ENCODE measurements at regions not wholly inside any gene's neighbourhood (a gene's known extent, or its start where the extent isn't known, plus 50 kb on each side); places are given as distances from the start of the nearest gene placed in this dataset.

DNA sequence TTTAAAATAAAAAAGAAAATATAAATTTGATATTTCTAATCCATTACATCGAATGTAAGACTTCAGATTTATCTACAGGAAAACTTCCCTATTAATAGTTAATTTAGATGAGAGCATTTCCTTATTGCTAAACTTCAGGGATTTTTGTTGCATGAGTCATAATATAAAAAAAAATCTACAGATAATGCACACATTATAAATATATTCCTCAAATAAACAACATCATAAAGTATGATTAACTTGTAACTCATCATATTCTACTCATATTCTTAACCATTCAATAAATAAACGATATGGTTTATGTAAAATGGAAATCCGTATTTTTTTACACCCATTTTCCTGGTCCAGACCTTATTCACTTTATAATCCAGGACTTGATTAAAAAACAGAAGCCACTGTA is 477.0 kb downstream of the EPHA3 start:
- ATAC-seq = no peak
- POLR2A ChIA-PET = no interaction called here
- Mint-ChIP-seq H3K27ac (no peak overlapping the region), H3K27me3 (no peaks in the 10 kb centered on the region), H3K9me3 (peaks cover 0 to 19% (median 6%) of the 10 kb centered on the region in 9 donors), H3K4me3 (no peak overlapping the region), H3K4me1 (no peaks in the 10 kb centered on the region), H3K36me3 (no peaks in the 10 kb centered on the region)
- DNase-seq = no peak

DNA sequence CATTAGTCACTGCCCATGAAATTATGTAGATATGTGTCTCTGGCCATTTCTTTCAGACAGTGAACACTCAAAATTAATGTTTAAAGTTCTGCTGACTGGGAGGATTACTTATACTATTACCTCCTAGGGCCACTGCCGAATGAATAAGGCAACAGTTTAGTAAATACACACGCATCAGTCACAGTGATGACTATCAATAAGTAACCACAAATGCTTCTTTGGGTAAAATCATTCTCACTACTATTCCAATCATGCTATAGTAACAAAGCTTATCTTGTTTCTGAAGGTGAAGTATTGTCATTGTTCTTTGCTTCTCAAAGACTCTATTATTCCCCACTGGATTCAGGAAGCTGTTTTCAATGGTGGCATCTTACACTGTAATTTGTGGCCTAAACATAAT is 478.8 kb downstream of the EPHA3 start:
- ATAC-seq = no peak
- POLR2A ChIA-PET = no interaction called here
- no peak overlapping the region for H3K4me3 Mint-ChIP-seq
- no peak overlapping the region for H3K27ac Mint-ChIP-seq
- H3K27me3 Mint-ChIP-seq = no peaks in the 10 kb centered on the region
- H3K9me3 Mint-ChIP-seq = peaks cover under 1 to 19% (median 5%) of the 10 kb centered on the region in 9 donors
- DNase-seq = no peak
- no peaks in the 10 kb centered on the region for H3K4me1 Mint-ChIP-seq
- H3K36me3 Mint-ChIP-seq = no peaks in the 10 kb centered on the region

DNA sequence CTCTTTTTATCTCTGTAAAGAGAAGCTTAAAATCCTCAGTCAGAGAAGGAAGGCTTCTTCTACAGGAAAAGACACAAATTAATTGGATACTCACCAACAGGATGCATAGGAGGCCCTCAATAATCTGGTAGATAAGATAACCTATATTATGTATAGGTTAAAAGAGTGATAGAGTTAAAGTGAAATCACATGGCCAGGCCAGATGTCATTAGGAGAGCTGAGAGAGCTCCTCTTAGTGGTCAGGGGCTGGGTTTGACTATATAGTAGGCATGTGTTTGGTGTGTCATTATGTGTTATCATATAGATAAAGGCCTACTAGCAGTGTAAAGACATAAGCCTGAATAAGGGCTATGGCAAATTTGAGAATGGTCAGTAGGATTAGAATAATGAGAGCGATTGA is 479.3 kb downstream of the EPHA3 start:
- no peak for ATAC-seq
- POLR2A ChIA-PET = no interaction called here
- H3K36me3 Mint-ChIP-seq = no peaks in the 10 kb centered on the region
- H3K27ac Mint-ChIP-seq = no peak overlapping the region
- no peaks in the 10 kb centered on the region for H3K27me3 Mint-ChIP-seq
- H3K4me1 Mint-ChIP-seq = no peaks in the 10 kb centered on the region
- H3K4me3 Mint-ChIP-seq = no peak overlapping the region
- H3K9me3 Mint-ChIP-seq = peaks cover 2 to 19% (median 5%) of the 10 kb centered on the region in 9 donors
- DNase-seq = no peak

DNA sequence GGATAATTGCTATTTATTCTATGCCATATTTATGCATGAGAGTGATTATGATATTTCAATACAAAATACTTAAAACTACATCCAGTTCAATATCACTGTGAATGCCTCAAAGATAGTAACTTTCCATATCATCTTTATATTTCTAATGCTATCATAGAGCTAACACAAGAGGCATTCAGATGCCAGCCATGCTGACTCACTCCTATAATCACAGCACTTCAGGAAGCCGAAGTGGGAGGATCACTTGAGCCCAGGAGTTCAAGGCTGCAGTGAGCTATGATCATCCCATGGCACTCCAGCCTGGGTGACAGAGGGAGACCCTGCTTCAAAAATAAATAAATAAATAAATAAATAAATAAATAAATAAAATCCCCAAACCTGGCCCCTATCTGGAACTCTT is 498.7 kb downstream of the EPHA3 start:
- Mint-ChIP-seq H3K27me3 (no peaks in the 10 kb centered on the region), H3K4me1 (no peaks in the 10 kb centered on the region), H3K36me3 (peaks cover 0 to 13% (median 0%) of the 10 kb centered on the region in 3 donors), H3K9me3 (peaks cover 4 to 37% (median 17%) of the 10 kb centered on the region in 9 donors), H3K27ac (no peak overlapping the region), H3K4me3 (no peak overlapping the region)
- POLR2A ChIA-PET = no interaction called here
- no peak for ATAC-seq
- DNase-seq = no peak

DNA sequence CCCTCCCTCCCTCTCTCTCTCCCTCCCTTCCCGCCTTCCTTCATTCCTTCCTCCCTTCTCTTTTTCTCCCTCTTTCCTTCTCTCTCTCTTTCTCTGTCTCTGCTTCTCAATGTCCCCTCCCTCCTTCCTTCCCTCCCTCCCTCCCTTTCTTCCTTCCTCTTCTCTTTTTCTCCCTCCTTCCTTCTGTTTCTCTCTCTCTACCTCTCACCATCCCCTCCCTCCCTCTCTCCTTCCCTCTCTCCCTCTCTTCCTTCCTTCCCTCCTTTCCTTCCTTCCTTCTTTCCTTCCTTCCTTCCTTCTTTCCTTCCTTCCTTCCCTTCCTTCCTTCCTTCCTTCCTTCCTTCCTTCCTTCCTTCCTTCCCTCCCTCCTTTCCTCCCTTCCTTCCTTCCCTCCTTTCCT is 504.6 kb downstream of the EPHA3 start:
- POLR2A ChIA-PET = no interaction called here
- Mint-ChIP-seq H3K36me3 (peaks cover 0 to 4% (median 0%) of the 10 kb centered on the region in 3 donors), H3K4me1 (no peaks in the 10 kb centered on the region), H3K27ac (no peak overlapping the region), H3K9me3 (peaks cover 0 to 36% (median 12%) of the 10 kb centered on the region in 9 donors), H3K4me3 (no peak overlapping the region), H3K27me3 (no peaks in the 10 kb centered on the region)
- DNase-seq = no peak
- no peak for ATAC-seq

DNA sequence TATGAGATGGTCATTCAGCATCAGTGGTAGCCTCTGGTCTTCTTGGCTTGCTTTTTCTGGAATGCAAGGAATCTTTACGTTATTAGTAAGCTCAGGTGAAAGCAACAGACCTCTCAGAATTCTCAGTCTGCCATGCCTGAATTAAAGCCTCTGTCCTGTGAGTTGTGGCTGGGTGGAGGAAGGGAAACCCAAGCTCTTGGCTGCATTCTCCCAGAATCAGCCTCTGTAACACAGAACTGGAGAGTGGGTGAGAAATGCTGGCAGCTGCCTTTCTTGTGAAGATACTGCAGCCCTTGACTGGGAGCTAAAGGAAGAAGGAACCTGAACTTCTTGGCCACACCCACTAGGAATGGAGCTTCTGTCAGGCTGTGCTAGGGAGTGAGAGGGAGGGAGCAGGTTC is 505.8 kb downstream of the EPHA3 start:
- Mint-ChIP-seq H3K27me3 (no peaks in the 10 kb centered on the region), H3K4me3 (no peak overlapping the region), H3K36me3 (peaks cover 0 to 4% (median 0%) of the 10 kb centered on the region in 3 donors), H3K9me3 (peaks cover 0 to 35% (median 12%) of the 10 kb centered on the region in 9 donors), H3K4me1 (no peaks in the 10 kb centered on the region), H3K27ac (no peak overlapping the region)
- POLR2A ChIA-PET = no interaction called here
- DNase-seq = no peak
- ATAC-seq = no peak

DNA sequence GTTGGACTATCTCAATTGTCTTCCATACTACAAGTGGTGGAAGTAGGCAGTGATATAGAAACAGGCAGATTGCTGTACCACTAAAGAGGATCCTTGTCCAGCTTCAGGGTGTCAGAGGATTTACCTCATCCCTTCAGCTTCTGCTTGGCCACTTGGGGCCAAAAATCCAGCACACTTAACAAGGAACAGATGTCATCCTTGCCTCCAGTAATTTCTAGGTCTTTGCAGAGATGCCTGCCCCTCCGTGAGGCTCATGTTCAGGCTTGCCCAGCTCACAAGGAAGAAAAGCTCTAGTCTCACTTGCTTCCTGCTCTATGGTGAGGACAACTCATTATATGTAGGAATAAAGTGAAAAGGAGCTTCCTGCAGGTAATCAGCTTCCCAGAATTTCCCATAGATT is 510.3 kb downstream of the EPHA3 start:
- POLR2A ChIA-PET = no interaction called here
- Mint-ChIP-seq H3K4me1 (no peaks in the 10 kb centered on the region), H3K4me3 (no peak overlapping the region), H3K27me3 (no peaks in the 10 kb centered on the region), H3K36me3 (peaks cover 0 to 4% (median 0%) of the 10 kb centered on the region in 3 donors), H3K9me3 (peaks cover 6 to 20% (median 11%) of the 10 kb centered on the region in 9 donors), H3K27ac (no peak overlapping the region)
- DNase-seq = no peak
- no peak for ATAC-seq

DNA sequence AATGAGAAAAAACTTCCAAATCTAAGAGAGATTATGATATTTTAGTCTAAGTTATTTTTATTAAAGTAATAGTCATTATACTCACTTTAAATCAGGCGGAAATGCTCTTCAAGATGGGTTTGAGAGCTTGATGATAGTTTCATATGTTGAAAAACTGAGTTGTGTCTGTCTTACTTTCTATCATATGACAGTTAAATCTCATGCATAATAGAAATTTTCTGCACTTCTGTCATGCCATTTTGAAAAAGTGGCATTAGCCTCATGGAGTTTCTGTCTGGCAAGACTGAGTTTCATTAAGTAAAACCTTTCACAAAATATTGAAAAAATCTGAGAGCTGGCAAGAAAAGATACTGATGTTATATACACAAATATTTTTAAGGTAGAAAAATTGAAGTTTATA is 511.8 kb downstream of the EPHA3 start:
- Mint-ChIP-seq H3K36me3 (peaks cover 0 to 2% (median 0%) of the 10 kb centered on the region in 3 donors), H3K27ac (no peak overlapping the region), H3K9me3 (peaks cover 5 to 16% (median 7%) of the 10 kb centered on the region in 9 donors), H3K4me1 (no peaks in the 10 kb centered on the region), H3K27me3 (no peaks in the 10 kb centered on the region), H3K4me3 (no peak overlapping the region)
- ATAC-seq (no peak), DNase-seq (no peak)
- POLR2A ChIA-PET = no interaction called here

DNA sequence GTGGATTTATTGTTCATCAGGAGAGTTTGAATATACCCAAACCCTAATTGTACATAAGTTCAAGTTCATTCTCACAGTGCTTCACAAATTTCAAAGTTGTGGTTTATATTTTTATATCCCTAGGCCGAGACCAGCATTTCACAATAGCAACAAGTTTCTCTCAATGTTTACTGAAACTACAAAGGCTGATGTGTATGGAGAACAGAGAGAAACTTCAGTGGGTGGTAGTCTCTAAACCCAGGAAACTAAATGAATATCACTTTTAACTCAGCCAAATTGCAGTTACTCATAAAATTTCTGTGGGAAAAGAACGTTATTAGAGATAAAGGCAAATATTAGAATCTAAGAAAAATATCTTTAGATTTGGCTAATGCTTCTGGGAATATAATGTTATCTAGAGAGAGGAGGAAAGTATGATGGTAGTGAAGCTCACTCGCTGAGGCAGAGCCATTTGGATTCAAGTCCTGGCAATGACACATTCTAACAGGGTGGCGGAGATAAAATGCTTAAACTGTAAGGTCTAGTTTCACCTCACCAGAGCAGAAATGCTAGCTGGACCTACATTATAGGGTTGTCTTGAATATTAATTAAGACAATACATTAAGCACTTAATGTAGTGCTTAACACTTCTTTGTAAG is 514.8 kb downstream of the EPHA3 start:
- H3K9me3 Mint-ChIP-seq = peaks cover 0 to 15% (median 7%) of the 10 kb centered on the region in 9 donors
- H3K27me3 Mint-ChIP-seq = no peaks in the 10 kb centered on the region
- no peak for DNase-seq
- H3K36me3 Mint-ChIP-seq = no peaks in the 10 kb centered on the region
- ATAC-seq = no peak
- POLR2A ChIA-PET = no interaction called here
- no peak overlapping the region for H3K27ac Mint-ChIP-seq
- no peaks in the 10 kb centered on the region for H3K4me1 Mint-ChIP-seq
- no peak overlapping the region for H3K4me3 Mint-ChIP-seq

DNA sequence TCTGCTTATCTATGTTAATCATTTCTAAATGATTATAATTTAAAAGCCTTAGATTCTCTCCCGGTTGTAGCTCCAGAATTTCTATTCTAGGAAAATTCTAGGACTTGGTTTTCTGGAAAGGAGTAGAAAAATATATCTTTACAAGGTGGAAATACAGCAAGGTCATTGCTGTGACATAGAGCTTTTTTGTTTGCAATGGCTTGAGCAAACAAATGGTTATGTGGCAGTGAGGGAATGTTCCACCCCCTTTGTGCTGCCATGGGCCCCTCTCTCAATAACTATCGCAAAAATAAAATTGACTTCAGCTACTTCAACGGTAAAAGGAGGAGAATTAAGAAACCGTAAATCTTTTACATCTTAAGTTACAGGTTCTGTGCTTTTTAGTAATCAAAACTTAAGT is 517.1 kb downstream of the EPHA3 start:
- POLR2A ChIA-PET = no interaction called here
- Mint-ChIP-seq H3K27ac (no peak overlapping the region), H3K36me3 (no peaks in the 10 kb centered on the region), H3K9me3 (peaks cover 0 to 14% (median 5%) of the 10 kb centered on the region in 9 donors), H3K4me1 (no peaks in the 10 kb centered on the region), H3K4me3 (no peak overlapping the region), H3K27me3 (no peaks in the 10 kb centered on the region)
- no peak for DNase-seq
- no peak for ATAC-seq

DNA sequence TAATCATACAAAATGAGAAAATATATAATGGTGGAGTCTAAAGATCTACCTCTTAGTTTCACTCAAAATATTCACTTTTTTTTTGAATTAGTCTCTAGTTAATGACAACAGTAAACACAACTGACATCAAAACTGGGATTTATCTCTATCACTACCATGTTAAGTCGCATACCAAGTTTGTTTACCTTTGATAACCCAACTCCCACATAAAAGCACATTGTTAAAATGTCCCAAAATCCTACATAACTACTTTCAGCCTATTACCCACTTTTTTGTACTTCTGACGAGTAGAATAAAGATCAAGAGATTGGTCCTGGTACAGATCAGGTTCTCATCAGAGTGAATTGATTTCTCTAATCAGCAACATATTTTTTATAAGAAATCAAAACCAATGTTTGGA is 518.5 kb downstream of the EPHA3 start:
- POLR2A ChIA-PET = no interaction called here
- Mint-ChIP-seq H3K36me3 (no peaks in the 10 kb centered on the region), H3K9me3 (peaks cover 0 to 15% (median 10%) of the 10 kb centered on the region in 9 donors), H3K4me3 (no peak overlapping the region), H3K27me3 (no peaks in the 10 kb centered on the region), H3K4me1 (no peaks in the 10 kb centered on the region), H3K27ac (no peak overlapping the region)
- ATAC-seq (no peak), DNase-seq (no peak)

DNA sequence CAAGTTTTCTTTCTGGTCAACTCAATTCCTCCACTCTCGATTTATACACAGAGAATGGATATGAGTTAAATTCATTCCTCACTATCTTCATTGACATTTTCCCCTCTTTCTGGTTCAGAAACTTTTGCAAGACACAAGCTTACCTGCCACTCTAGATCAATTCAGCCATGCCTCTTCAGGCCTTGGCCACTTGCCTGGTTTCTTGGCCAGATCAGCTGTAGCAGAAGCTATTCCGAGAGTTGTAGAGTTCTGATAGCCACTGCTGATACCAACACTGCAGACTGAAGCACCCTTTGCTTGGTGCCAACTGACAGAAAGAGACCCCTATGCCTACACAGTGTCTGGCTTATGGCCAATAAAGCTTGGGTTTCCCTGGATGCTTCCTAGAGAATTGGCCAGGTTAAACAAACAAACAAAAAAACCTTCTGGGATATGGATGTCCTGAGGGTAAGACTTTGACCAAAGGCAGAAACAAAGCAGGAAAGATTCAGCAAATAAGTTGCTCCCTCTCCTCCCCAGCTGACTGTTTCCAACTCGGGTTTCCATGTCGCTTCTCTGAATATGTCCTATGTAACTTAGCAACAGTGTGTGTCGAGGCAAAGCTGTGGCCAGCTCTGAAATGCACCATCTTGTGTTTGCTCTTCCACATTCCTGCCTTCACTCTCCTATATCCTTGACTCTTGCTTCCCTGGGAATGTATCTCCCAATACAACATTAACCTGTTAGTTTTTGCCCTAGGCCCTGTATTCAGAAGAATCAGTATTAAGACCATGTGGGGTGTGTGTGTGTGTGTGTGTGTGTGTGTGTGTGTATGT is 521.6 kb downstream of the EPHA3 start:
- POLR2A ChIA-PET = no interaction called here
- ATAC-seq = no peak
- peaks cover 0 to 5% (median 0%) of the 10 kb centered on the region in 3 donors for H3K36me3 Mint-ChIP-seq
- H3K4me1 Mint-ChIP-seq = no peaks in the 10 kb centered on the region
- H3K27me3 Mint-ChIP-seq = no peaks in the 10 kb centered on the region
- peaks cover 0 to 27% (median 11%) of the 10 kb centered on the region in 9 donors for H3K9me3 Mint-ChIP-seq
- no peak overlapping the region for H3K27ac Mint-ChIP-seq
- no peak for DNase-seq
- no peak overlapping the region for H3K4me3 Mint-ChIP-seq

DNA sequence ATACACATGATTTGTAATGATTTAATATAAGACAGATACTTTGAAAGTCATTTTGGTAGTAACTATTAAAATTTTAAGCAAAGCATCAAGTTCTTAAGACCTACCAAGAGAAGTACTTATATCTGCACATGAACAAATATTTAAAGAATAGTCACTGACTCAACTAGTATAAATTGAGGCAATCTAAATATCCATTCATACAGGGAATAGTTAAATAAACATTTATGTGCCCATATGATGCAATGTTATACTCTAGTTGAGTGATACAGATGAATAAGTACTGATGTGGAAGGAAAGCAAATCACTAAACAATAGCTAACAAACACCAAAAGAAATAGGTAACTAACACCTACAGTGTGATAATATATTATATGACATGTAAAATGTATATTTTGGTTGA is 527.7 kb downstream of the EPHA3 start:
- ATAC-seq (no peak), DNase-seq (no peak)
- Mint-ChIP-seq H3K4me1 (no peaks in the 10 kb centered on the region), H3K27me3 (no peaks in the 10 kb centered on the region), H3K9me3 (peaks cover 7 to 26% (median 15%) of the 10 kb centered on the region in 9 donors), H3K27ac (no peak overlapping the region), H3K4me3 (no peak overlapping the region), H3K36me3 (peaks cover 0 to 5% (median 0%) of the 10 kb centered on the region in 3 donors)
- POLR2A ChIA-PET = no interaction called here

DNA sequence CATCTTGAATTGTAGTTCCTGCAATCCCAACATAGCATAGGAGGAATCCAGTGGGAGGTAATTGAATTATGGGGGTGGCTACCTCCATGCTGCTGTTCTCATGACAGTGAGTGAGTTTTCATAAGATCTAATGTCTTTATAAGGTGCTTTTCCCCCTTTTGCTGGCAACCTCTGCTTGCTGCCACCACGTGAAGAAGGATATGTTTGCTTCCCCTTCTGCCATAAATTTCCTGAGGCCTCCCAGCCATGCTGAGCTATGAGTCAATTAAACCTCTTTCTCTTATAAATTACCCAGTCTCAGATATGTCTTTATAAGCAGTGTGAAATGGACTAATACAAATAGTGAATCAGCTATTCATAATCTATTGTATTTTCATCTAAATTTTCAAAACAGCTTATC is 537.3 kb downstream of the EPHA3 start:
- Mint-ChIP-seq H3K4me1 (no peaks in the 10 kb centered on the region), H3K9me3 (peaks cover 5 to 21% (median 10%) of the 10 kb centered on the region in 9 donors), H3K36me3 (no peaks in the 10 kb centered on the region), H3K27me3 (no peaks in the 10 kb centered on the region), H3K4me3 (no peak overlapping the region), H3K27ac (no peak overlapping the region)
- POLR2A ChIA-PET = no interaction called here
- ATAC-seq (no peak), DNase-seq (no peak)
